ENCODE measurements at regions not wholly inside any gene's neighbourhood (a gene's known extent, or its start where the extent isn't known, plus 50 kb on each side); places are given as distances from the start of the nearest gene placed in this dataset.
"Not testable (repeated sequence)": the region's sequence is repeated elsewhere in the genome, so short reads cannot be mapped to it uniquely, and the experiment has no call there.

GRCh38 chr3:177622520-177622919 is 425.2 kb upstream of the TBL1XR1 start:
- intact Hi-C loops (cut with DNase I), result no loop called here
- no peak for DNase-seq
- TF ChIP-seq CTCF (IDR thresholded peaks at IDR 0.05) (no peak), POLR2A (IDR thresholded peaks at IDR 0.05) (no peak)
- H3K4me1 ChIP-seq, result peaks cover 24% of the 10 kb centered on the region in 2 donors
- H3K4me3 ChIP-seq (replicated peaks in 1 of 3), result no peak overlapping the region
- no peaks in the 10 kb centered on the region for H3K9me3 ChIP-seq
- H3K36me3 ChIP-seq, result no peaks in the 10 kb centered on the region
- WGBS, 2 donors, result 44 to 88% methylated on average over 1 of the region's 1 CpG
- no peaks in the 10 kb centered on the region for H3K27me3 ChIP-seq
- H3K27ac ChIP-seq, result no peak overlapping the region

- DNase-seq, result no peak
- no peaks in the 10 kb centered on the region for H3K9me3 ChIP-seq
- H3K27ac ChIP-seq, result no peak overlapping the region
- no peak for TF ChIP-seq CTCF (IDR thresholded peaks at IDR 0.05)
- TF ChIP-seq POLR2A (IDR thresholded peaks at IDR 0.05), result no peak
- intact Hi-C loops (cut with DNase I), result no loop called here
- no peak overlapping the region for H3K4me3 ChIP-seq (replicated peaks in 1 of 3)
- WGBS, 2 donors, result 95 to 97% methylated on average over 5 of the region's 5 CpGs
- peaks cover 22 to 24% of the 10 kb centered on the region in 2 donors for H3K4me1 ChIP-seq
- H3K27me3 ChIP-seq, result no peaks in the 10 kb centered on the region
- H3K36me3 ChIP-seq, result no peaks in the 10 kb centered on the region
Observed at GRCh38 chr3:177622982-177623617, 425.8 kb upstream of the TBL1XR1 start.

GRCh38 chr3:177624528-177625495 is 427.5 kb upstream of the TBL1XR1 start:
- 85 to 88% methylated on average over 13 of the region's 13 CpGs for WGBS, 2 donors
- Histone ChIP-seq H3K4me1 (peaks cover 8 to 10% of the 10 kb centered on the region in 2 donors), H3K27me3 (no peaks in the 10 kb centered on the region), H3K9me3 (no peaks in the 10 kb centered on the region), H3K4me3 (replicated peaks in 1 of 3) (no peak overlapping the region), H3K27ac (no peak overlapping the region), H3K36me3 (no peaks in the 10 kb centered on the region)
- no peak for TF ChIP-seq CTCF (IDR thresholded peaks at IDR 0.05)
- TF ChIP-seq POLR2A (IDR thresholded peaks at IDR 0.05), result no peak
- no peak for DNase-seq
- intact Hi-C loops (cut with DNase I), result no loop called here

GRCh38 chr3:177626045-177626444 is 428.8 kb upstream of the TBL1XR1 start:
- Histone ChIP-seq H3K36me3 (no peaks in the 10 kb centered on the region), H3K4me3 (replicated peaks in 1 of 3) (no peak overlapping the region), H3K27ac (no peak overlapping the region), H3K27me3 (no peaks in the 10 kb centered on the region), H3K9me3 (no peaks in the 10 kb centered on the region), H3K4me1 (peaks cover 5 to 7% of the 10 kb centered on the region in 2 donors)
- TF ChIP-seq CTCF (IDR thresholded peaks at IDR 0.05) (no peak), POLR2A (IDR thresholded peaks at IDR 0.05) (no peak)
- intact Hi-C loops (cut with DNase I), result no loop called here
- WGBS, 2 donors, result 77 to 92% methylated on average over 2 of the region's 2 CpGs
- DNase-seq, result no peak

GRCh38 chr3:177628095-177628719 is 430.9 kb upstream of the TBL1XR1 start:
- H3K9me3 ChIP-seq; H3K27me3 ChIP-seq; H3K27ac ChIP-seq; H3K4me3 ChIP-seq (replicated peaks in 1 of 3); H3K36me3 ChIP-seq; intact Hi-C loops (cut with DNase I); H3K4me1 ChIP-seq; DNase-seq: not testable (repeated sequence)

Data from thyroid gland (tissue), 4 donors.